ENCODE measurements at regions not wholly inside any gene's neighbourhood (a gene's known extent, or its start where the extent isn't known, plus 50 kb on each side); places are given as distances from the start of the nearest gene placed in this dataset.

DNA sequence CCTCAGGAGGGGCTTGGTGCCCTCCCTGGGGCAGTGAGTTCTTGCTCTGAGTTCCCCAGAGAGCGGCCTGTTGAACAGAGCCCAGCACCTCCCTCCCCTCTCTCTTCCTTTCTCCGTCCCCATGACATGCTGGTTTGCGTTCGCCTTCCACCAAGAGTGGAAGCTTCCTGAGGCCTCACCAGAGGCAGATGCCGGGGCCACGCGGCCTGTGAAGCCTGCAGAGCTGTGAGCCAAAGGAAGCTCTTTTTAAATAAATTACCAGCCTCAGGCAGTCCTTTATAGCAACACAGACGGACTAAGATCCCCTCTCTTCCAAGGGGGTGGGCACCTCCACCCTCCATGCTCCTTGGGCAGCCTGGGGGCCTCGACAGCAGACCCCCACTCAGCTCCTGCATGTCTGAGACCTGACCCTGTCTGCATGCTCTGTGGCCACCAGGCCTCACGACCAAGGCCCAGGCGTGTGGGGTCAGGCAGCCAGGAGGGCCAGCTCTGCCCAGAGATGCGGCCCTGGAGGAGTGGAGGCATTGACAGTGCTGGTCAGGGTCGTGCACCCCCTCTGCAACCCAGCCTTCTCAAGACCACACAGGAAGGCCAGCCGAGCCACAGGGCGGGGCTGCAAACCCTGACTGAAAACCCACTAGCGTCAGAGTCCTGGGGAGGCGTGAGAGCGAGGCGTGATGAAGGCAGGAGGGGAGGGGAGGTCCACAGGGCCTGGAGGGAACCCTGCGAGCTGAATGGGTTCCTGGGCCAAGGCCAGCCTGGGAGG lies 54.6 kb upstream of the ADGRA1 start:
- H3K36me3 ChIP-seq: no peaks in the 10 kb centered on the region
- intact Hi-C loops (cut with DNase I; ENCODE audit: low total_unique reads) (no loop called here), in situ Hi-C loops (cut with MboI; ENCODE audit: low pct_ligation_motif_present in 1 of 4, low pct_unique_long_range_greater_than_20kb in 1 of 4, low sequenced_read_pairs in 3 of 4) (no loop called here)
- no peaks in the 10 kb centered on the region for H3K9me3 ChIP-seq
- H3K4me1 ChIP-seq: no peaks in the 10 kb centered on the region
- H3K4me3 ChIP-seq: no peak overlapping the region
- no peak for DNase-seq
- TF ChIP-seq EP300 (IDR thresholded peaks at IDR 0.05; ENCODE audit: low read depth) (no peak), POLR2A (IDR thresholded peaks at IDR 0.05) (no peak)
- H3K27ac ChIP-seq: no peak overlapping the region
- WGBS, 2 donors (ENCODE audit: low coverage in 1 of 2): 0 to 73% methylated on average over 1 to 19 of the region's 20 CpGs
- peaks cover 23% of the 10 kb centered on the region for H3K27me3 ChIP-seq

DNA sequence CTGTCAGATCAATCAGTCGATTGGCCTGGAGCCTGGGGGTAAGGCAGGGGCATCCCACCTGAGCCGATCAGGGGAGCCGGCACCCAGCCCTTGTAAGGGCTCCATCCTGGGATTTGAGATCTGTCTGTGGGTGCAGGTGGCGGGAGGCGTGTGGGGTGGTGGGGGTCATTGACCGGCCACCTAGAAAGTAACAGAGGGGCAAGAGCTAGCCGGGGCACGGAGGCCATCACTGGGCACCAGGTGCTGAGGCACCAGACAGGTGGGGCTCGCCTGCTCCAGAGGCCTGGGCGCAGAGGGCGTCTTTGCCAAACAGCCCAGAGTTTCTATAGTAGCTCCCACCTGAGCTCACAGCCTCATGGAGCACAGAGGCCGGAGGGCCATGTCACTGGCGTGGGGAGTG lies 55.5 kb upstream of the ADGRA1 start:
- TF ChIP-seq, protein P1, sequence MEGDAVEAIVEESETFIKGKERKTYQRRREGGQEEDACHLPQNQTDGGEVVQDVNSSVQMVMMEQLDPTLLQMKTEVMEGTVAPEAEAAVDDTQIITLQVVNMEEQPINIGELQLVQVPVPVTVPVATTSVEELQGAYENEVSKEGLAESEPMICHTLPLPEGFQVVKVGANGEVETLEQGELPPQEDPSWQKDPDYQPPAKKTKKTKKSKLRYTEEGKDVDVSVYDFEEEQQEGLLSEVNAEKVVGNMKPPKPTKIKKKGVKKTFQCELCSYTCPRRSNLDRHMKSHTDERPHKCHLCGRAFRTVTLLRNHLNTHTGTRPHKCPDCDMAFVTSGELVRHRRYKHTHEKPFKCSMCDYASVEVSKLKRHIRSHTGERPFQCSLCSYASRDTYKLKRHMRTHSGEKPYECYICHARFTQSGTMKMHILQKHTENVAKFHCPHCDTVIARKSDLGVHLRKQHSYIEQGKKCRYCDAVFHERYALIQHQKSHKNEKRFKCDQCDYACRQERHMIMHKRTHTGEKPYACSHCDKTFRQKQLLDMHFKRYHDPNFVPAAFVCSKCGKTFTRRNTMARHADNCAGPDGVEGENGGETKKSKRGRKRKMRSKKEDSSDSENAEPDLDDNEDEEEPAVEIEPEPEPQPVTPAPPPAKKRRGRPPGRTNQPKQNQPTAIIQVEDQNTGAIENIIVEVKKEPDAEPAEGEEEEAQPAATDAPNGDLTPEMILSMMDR (IDR thresholded peaks at IDR 0.05): no peak
- TF ChIP-seq POLR2A (IDR thresholded peaks at IDR 0.05) (no peak), POLR2AphosphoS5 (IDR thresholded peaks at IDR 0.05) (no peak), EP300 (IDR thresholded peaks at IDR 0.05; ENCODE audit: low read depth) (no peak)
- no peak overlapping the region for H3K27ac ChIP-seq
- in situ Hi-C loops (cut with MboI; ENCODE audit: low pct_ligation_motif_present in 1 of 4, low pct_unique_long_range_greater_than_20kb in 1 of 4, low sequenced_read_pairs in 3 of 4) (no loop called here), intact Hi-C loops (cut with DNase I; ENCODE audit: low total_unique reads) (no loop called here)
- H3K27me3 ChIP-seq: peaks cover 19% of the 10 kb centered on the region
- no peak overlapping the region for H3K4me3 ChIP-seq
- WGBS, 2 donors (ENCODE audit: low coverage in 1 of 2): 96% methylated on average over 11 of the region's 13 CpGs; no CpG with 5 or more reads in 1 of the 2 donors
- no peak for DNase-seq
- H3K36me3 ChIP-seq: no peaks in the 10 kb centered on the region
- no peaks in the 10 kb centered on the region for H3K4me1 ChIP-seq
- H3K9me3 ChIP-seq: no peaks in the 10 kb centered on the region

DNA sequence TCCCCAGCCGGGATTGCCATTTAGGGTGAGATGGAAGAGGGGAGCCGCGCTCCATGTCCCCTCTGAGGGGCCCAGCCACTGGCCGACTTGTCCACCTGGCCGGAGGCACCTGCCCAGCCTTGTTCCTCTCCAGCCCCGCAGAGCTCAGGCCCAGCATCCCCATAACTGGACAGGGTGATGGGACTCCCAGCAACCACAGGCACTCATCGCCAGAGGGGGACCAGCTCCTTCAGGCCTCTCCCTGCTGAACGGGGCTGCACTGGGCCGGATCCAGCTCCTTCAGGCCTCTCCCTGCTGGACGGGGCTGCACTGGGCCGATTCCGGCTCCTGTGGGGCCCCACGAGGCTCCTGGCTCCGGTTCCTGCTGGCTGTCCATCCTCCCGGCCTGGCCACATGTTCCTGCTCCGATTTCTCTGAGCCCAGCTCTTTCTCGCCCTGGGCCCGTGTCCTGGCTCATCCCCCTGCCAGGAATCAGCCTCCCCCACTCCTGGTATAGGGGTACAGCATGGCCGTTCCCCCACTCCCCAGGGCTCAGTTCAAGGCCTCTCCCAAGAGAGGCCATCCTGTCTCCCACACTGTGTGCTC lies 56.1 kb upstream of the ADGRA1 start:
- H3K9me3 ChIP-seq: no peaks in the 10 kb centered on the region
- H3K4me3 ChIP-seq: no peak overlapping the region
- H3K27me3 ChIP-seq: peaks cover 22% of the 10 kb centered on the region
- no peaks in the 10 kb centered on the region for H3K4me1 ChIP-seq
- in situ Hi-C loops (cut with MboI; ENCODE audit: low pct_ligation_motif_present in 1 of 4, low pct_unique_long_range_greater_than_20kb in 1 of 4, low sequenced_read_pairs in 3 of 4) (no loop called here), intact Hi-C loops (cut with DNase I; ENCODE audit: low total_unique reads) (no loop called here)
- 77% methylated on average over 19 of the region's 19 CpGs; no CpG with 5 or more reads in 1 of the 2 donors for WGBS, 2 donors (ENCODE audit: low coverage in 1 of 2)
- TF ChIP-seq POLR2AphosphoS5 (IDR thresholded peaks at IDR 0.05) (no peak), EP300 (IDR thresholded peaks at IDR 0.05; ENCODE audit: low read depth) (no peak), POLR2A (IDR thresholded peaks at IDR 0.05) (no peak)
- TF ChIP-seq, protein P1 (IDR thresholded peaks at IDR 0.05): no peak
- no peak overlapping the region for H3K27ac ChIP-seq
- no peak for DNase-seq
- H3K36me3 ChIP-seq: no peaks in the 10 kb centered on the region

DNA sequence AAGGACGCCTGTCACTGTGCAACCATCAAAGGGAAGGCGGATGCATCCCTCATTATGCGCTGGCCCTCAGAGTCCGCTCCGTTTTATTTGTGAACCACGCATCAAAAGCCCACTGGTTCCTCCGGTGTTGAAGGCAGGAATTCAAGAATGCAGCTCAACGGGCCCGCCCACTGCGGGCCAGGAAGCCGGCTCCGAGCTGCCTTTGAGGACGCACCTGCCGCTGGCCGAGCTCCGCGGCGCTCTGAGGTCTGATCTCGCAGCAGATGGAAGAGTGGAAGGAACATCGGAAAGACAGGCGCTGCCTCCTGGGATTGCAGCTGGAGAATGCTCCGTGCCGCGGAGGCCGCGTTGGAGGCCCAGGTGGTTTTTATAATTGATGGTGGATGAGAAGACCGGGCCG lies 56.9 kb upstream of the ADGRA1 start:
- 10 to 38% methylated on average over 2 to 28 of the region's 28 CpGs for WGBS, 2 donors (ENCODE audit: low coverage in 1 of 2)
- intact Hi-C loops (cut with DNase I; ENCODE audit: low total_unique reads): no loop called here
- H3K4me1 ChIP-seq: no peaks in the 10 kb centered on the region
- H3K27me3 ChIP-seq: peaks cover 22% of the 10 kb centered on the region
- no peak for DNase-seq
- TF ChIP-seq, protein P1 (IDR thresholded peaks at IDR 0.05): no peak
- TF ChIP-seq EP300 (IDR thresholded peaks at IDR 0.05; ENCODE audit: low read depth): no peak
- TF ChIP-seq POLR2AphosphoS5 (IDR thresholded peaks at IDR 0.05): no peak
- no peaks in the 10 kb centered on the region for H3K9me3 ChIP-seq
- H3K4me3 ChIP-seq: no peak overlapping the region
- in situ Hi-C loops (cut with MboI; ENCODE audit: low pct_ligation_motif_present in 1 of 4, low pct_unique_long_range_greater_than_20kb in 1 of 4, low sequenced_read_pairs in 3 of 4): no loop called here
- no peak overlapping the region for H3K27ac ChIP-seq
- no peaks in the 10 kb centered on the region for H3K36me3 ChIP-seq
